NB4 (cell line): ENCODE measurements at regions not wholly inside any gene's neighbourhood (a gene's known extent, or its start where the extent isn't known, plus 50 kb on each side); places are given as distances from the start of the nearest gene placed in this dataset.

Source experiments
- CTCF ChIP-seq: IDR thresholded peaks from one replicate; pipeline ENCODE4 v1.5.1; 2012; ENCODE audit warnings: low read depth, low read length
- MYC ChIP-seq: IDR thresholded peaks from 2 replicates; pipeline ENCODE4 v1.6.1; 2011; ENCODE audit warnings: low read depth, low read length
- POLR2A ChIP-seq: IDR thresholded peaks from 2 replicates; pipeline ENCODE4 v1.6.1; 2011; ENCODE audit warnings: mild to moderate bottlenecking; ENCODE audit not compliant: insufficient read length; ENCODE audit errors: extremely low read depth

- TF ChIP-seq CTCF: no peak
- no peak for TF ChIP-seq MYC
- TF ChIP-seq POLR2A: no peak
These were observed 129.0 kb upstream of the CIBAR2 start for GRCh38 chr16:85240982-85241924.
